Hepatocyte (in vitro differentiated cells): ENCODE measurements at regions not wholly inside any gene's neighbourhood (a gene's known extent, or its start where the extent isn't known, plus 50 kb on each side); places are given as distances from the start of the nearest gene placed in this dataset.
A peak's percentile ranks its signal among the peaks of the same experiment; 100 is the strongest.

Experiments
- DNase-seq: peaks from one replicate; pipeline ENCODE4 v3.0.0-alpha.2; 2016; ENCODE audit warnings: low spot score
- H2AFZ ChIP-seq: fragments of 200-600 bp; sonication (generic); 2 replicates; pipeline ENCODE4 v1.6.0; 2016; ENCODE audit warnings: antibody characterized with exemption, mild to moderate bottlenecking
- H3K27ac ChIP-seq: fragments of 200-600 bp; sonication (generic); 2 replicates; pipeline ENCODE4 v1.5.1; 2016; ENCODE audit warnings: mild to moderate bottlenecking
- H3K27me3 ChIP-seq: fragments of 200-600 bp; sonication (generic); 2 replicates; pipeline ENCODE4 v1.6.1; 2016
- H3K36me3 ChIP-seq: fragments of 200-600 bp; sonication (generic); replicated peaks from 2 replicates; pipeline ENCODE4 v1.5.1; 2016; ENCODE audit warnings: low read depth; ENCODE audit not compliant: insufficient read depth
- H3K4me1 ChIP-seq: fragments of 200-600 bp; sonication (generic); 2 replicates; pipeline ENCODE4 v1.5.1; 2016; ENCODE audit warnings: mild to moderate bottlenecking, moderate library complexity; ENCODE audit not compliant: insufficient read depth
- H3K4me2 ChIP-seq: fragments of 200-600 bp; sonication (generic); 2 replicates; pipeline ENCODE4 v1.6.0; 2016
- H3K4me3 ChIP-seq: fragments of 200-600 bp; sonication (generic); 2 replicates; pipeline ENCODE4 v1.5.1; 2016; ENCODE audit warnings: mild to moderate bottlenecking
- H3K79me2 ChIP-seq: fragments of 200-600 bp; sonication (generic); 2 replicates; pipeline ENCODE4 v1.6.0; 2017; ENCODE audit warnings: mild to moderate bottlenecking
- H3K9me2 ChIP-seq: fragments of 200-600 bp; sonication (generic); replicated peaks from 2 replicates; pipeline ENCODE4 v1.6.0; 2017; ENCODE audit warnings: mild to moderate bottlenecking; ENCODE audit not compliant: insufficient read depth
- H3K9me3 ChIP-seq: fragments of 200-600 bp; sonication (generic); 2 replicates; pipeline ENCODE4 v1.5.1; 2016; ENCODE audit warnings: low read depth, mild to moderate bottlenecking
- H4K20me1 ChIP-seq: fragments of 200-600 bp; sonication (generic); 2 replicates; pipeline ENCODE4 v1.6.0; 2016; ENCODE audit warnings: mild to moderate bottlenecking; ENCODE audit not compliant: insufficient read depth, poor library complexity, severe bottlenecking
- EZH2 ChIP-seq: fragments of 200-600 bp; sonication (generic); IDR thresholded peaks from 2 replicates; pipeline ENCODE4 v1.6.1; 2016; ENCODE audit warnings: antibody characterized with exemption, mild to moderate bottlenecking, borderline replicate concordance
- EZH2phosphoT487 ChIP-seq: fragments of 200-600 bp; sonication (generic); IDR thresholded peaks from one replicate; pipeline ENCODE4 v1.6.1; 2018; ENCODE audit warnings: antibody characterized with exemption, mild to moderate bottlenecking, low read depth, moderate library complexity; ENCODE audit not compliant: unreplicated experiment, severe bottlenecking
- WGBS: methylation state at CpG from one replicate; pipeline ENCODE4 v1.1.6; 2016; ENCODE audit warnings: low lambda C conversion rate; ENCODE audit errors: missing lambda C conversion rate; 5-methylcytosine and 5-hydroxymethylcytosine counted together
- TF ChIP-seq, protein P1 (sequence below): fragments of 200-600 bp; sonication (generic); IDR thresholded peaks from 2 replicates; pipeline ENCODE4 v1.5.1; 2016; ENCODE audit warnings: antibody characterized with exemption, mild to moderate bottlenecking; ENCODE audit not compliant: poor library complexity

DNA sequence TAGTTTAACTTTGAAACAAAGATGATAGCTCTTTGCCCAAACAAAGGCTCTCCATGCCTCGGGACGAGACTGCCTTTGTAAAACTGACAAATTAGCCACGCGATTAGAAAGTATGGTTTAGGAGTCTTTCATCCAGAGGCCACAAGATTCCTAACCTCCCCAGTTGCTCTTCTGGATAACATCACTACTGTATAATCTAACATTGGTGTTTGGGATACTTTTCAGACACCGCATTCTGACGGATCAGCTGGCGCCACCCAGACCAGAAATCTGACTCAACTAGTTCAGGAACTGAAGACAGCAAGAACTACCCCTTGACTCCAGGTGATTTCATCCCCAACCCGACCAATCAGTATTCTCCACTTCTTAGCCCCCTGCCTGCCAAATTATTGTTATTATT lies 98.1 kb upstream of the TEX13D start:
- DNase-seq, result no peak
- H3K36me3 ChIP-seq, result no peaks in the 10 kb centered on the region
- 44% methylated on average over 8 of the region's 8 CpGs for WGBS
- H3K4me2 ChIP-seq, result peak overlapping the region; percentile 44
- H3K9me3 ChIP-seq, result no peaks in the 10 kb centered on the region
- H3K4me1 ChIP-seq, result no peaks in the 10 kb centered on the region
- no peaks in the 10 kb centered on the region for H4K20me1 ChIP-seq
- H3K79me2 ChIP-seq, result no peaks in the 10 kb centered on the region
- no peak overlapping the region for H3K4me3 ChIP-seq
- no peaks in the 10 kb centered on the region for H3K9me2 ChIP-seq
- H2AFZ ChIP-seq, result no peak overlapping the region
- TF ChIP-seq, protein P1, sequence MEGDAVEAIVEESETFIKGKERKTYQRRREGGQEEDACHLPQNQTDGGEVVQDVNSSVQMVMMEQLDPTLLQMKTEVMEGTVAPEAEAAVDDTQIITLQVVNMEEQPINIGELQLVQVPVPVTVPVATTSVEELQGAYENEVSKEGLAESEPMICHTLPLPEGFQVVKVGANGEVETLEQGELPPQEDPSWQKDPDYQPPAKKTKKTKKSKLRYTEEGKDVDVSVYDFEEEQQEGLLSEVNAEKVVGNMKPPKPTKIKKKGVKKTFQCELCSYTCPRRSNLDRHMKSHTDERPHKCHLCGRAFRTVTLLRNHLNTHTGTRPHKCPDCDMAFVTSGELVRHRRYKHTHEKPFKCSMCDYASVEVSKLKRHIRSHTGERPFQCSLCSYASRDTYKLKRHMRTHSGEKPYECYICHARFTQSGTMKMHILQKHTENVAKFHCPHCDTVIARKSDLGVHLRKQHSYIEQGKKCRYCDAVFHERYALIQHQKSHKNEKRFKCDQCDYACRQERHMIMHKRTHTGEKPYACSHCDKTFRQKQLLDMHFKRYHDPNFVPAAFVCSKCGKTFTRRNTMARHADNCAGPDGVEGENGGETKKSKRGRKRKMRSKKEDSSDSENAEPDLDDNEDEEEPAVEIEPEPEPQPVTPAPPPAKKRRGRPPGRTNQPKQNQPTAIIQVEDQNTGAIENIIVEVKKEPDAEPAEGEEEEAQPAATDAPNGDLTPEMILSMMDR, result no peak
- TF ChIP-seq EZH2phosphoT487, result no peak
- no peak for TF ChIP-seq EZH2
- no peaks in the 10 kb centered on the region for H3K27me3 ChIP-seq
- H3K27ac ChIP-seq, result no peak overlapping the region

DNA sequence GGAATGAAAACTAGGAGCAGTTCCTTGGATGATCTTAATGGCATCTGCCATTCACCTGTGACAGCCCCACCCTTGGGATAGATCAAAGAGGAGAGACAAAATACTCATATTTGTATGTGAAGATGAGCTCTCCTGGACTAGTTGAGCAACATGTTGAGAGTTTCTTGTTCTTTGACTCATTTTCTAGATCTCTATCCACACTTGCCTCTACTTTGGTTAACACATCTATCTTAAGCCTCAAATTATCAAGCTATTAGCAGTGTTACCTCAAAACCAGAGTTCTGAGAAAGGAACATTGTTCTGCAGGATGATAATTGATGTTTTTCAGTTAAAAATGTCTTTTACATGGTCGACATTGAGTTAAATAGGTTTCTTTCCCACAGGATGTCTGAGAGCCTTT lies 94.2 kb upstream of the TEX13D start:
- 48% methylated on average over 1 of the region's 1 CpG for WGBS
- no peak for TF ChIP-seq EZH2phosphoT487
- TF ChIP-seq, protein P1, result no peak

DNA sequence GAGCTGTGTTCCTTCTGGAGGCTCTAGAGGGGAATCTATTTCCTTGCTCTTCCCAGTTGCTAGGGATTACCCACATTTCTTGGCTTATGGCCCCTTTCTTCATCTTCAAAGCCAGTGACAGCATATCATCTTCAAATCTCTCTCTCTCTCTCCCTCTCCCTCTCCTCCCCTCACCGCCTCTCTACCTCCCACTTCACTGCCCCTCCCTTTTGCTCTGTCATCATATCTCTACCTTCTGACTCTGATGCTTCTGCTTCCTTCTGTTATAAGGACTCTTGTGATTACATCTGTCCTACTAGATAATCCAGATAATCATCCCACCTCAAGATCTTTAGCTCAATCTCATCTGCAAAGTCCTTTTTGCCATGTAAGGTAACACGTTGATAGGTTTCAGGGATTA lies 93.1 kb upstream of the TEX13D start:
- no peaks in the 10 kb centered on the region for H3K27me3 ChIP-seq
- TF ChIP-seq EZH2phosphoT487 (no peak), EZH2 (no peak)
- TF ChIP-seq, protein P1, result no peak
- no peaks in the 10 kb centered on the region for H3K9me2 ChIP-seq
- no peak overlapping the region for H3K4me3 ChIP-seq
- H4K20me1 ChIP-seq, result no peaks in the 10 kb centered on the region
- H3K79me2 ChIP-seq, result no peaks in the 10 kb centered on the region
- no peaks in the 10 kb centered on the region for H3K4me1 ChIP-seq
- no peaks in the 10 kb centered on the region for H3K36me3 ChIP-seq
- no peak overlapping the region for H3K4me2 ChIP-seq
- no peaks in the 10 kb centered on the region for H3K9me3 ChIP-seq
- 58% methylated on average over 2 of the region's 2 CpGs for WGBS
- no peak for DNase-seq
- no peak overlapping the region for H2AFZ ChIP-seq
- H3K27ac ChIP-seq, result no peak overlapping the region

More for the DNA sequence above, 94.2 kb upstream of the TEX13D start:
- Histone ChIP-seq H2AFZ (no peak overlapping the region), H3K9me3 (no peaks in the 10 kb centered on the region), H4K20me1 (no peaks in the 10 kb centered on the region), H3K36me3 (no peaks in the 10 kb centered on the region), H3K4me1 (no peaks in the 10 kb centered on the region), H3K27ac (no peak overlapping the region), H3K27me3 (no peaks in the 10 kb centered on the region), H3K79me2 (no peaks in the 10 kb centered on the region), H3K4me3 (no peak overlapping the region), H3K4me2 (no peak overlapping the region), H3K9me2 (no peaks in the 10 kb centered on the region)
- no peak for DNase-seq

DNA sequence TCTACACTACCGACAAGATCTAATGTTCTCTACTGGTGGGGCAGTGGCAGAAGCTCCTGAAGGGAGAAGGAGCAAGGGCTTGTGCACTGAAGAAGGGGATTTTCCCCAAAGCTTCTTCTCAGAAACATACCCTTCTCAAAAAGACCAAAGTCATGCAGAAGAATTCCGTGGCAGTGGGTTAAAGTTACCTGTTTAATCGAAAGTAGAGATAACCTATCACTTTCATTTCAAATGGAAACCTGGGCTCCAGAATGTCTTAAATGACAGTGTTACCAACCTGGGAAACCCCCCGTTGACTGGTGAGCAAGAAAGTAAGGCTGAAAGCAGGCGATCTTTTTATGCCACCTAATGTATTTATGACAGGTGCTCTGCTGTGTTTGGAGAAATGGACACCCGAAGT lies 92.5 kb upstream of the TEX13D start:
- H3K79me2 ChIP-seq, result no peaks in the 10 kb centered on the region
- H3K4me3 ChIP-seq, result no peak overlapping the region
- 67% methylated on average over 6 of the region's 6 CpGs for WGBS
- H3K4me1 ChIP-seq, result no peaks in the 10 kb centered on the region
- no peaks in the 10 kb centered on the region for H4K20me1 ChIP-seq
- DNase-seq, result no peak
- no peak overlapping the region for H3K27ac ChIP-seq
- H3K36me3 ChIP-seq, result no peaks in the 10 kb centered on the region
- no peaks in the 10 kb centered on the region for H3K27me3 ChIP-seq
- H2AFZ ChIP-seq, result no peak overlapping the region
- TF ChIP-seq EZH2phosphoT487 (no peak), EZH2 (no peak)
- TF ChIP-seq, protein P1, result no peak
- H3K4me2 ChIP-seq, result no peak overlapping the region
- no peaks in the 10 kb centered on the region for H3K9me3 ChIP-seq
- H3K9me2 ChIP-seq, result no peaks in the 10 kb centered on the region
